HG02678 (cell line): ENCODE measurements at regions not wholly inside any gene's neighbourhood (a gene's known extent, or its start where the extent isn't known, plus 50 kb on each side); places are given as distances from the start of the nearest gene placed in this dataset.

ENCODE experiments used
- ATAC-seq: cut with Tn5 transposase; IDR thresholded peaks from one replicate; pipeline ENCODE4 v1.9.1; 2021; ENCODE audit warnings: mild to moderate bottlenecking, moderate library complexity; ENCODE audit not compliant: unreplicated experiment

DNA sequence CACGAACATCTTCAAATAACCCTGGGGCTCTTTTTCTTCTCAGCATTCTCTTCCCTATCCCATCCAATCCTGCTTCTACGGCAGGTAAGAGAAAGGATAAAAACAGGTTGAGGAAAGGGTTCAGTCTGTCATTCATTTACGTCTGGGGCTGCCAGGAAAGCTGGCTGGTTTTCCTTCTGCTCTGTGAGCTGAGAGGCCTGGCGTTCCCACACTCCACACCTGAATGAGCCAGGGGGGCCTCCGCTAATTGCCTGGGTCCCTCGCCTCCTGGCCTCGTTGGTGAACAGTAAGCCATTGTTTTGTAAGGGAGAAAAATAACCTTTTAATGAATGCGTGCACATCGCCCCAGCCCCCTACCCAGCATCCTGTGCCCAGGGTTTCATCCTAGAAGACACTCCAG lies 70.8 kb upstream of the SIM2 start:
- ATAC-seq: no peak

DNA sequence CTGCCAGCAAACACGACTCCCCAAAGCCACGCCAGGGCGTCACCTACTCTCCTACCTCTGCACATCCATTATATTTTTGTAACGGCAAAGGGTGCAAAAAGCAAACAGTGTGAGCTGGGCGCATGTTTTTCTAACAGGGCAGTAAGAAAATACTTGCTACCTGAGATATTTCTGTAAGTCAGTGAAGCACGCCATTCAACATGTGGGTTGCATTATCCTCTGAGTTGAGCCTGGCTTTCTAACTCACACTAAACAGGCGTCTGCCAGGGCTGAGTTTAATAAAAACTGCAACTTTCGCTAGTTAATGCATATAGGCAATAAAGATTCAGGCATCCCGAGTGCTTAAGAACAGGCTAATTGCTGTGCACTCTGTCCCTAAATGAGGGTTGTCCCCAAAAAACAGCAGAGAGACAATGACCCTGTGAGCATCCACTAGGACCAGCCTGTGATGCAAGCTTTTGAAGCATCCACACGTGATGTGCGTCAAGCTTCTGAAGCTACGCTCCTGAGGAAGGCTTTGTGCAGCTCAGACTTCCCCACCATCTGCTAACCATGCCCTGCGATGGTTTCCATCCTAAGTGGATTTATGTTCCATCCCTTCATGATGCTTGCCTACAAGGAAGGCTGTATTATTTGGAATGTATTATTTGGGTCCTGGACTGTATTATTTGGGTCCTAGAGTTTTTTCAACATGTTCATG lies 70.0 kb upstream of the SIM2 start:
- ATAC-seq: no peak

DNA sequence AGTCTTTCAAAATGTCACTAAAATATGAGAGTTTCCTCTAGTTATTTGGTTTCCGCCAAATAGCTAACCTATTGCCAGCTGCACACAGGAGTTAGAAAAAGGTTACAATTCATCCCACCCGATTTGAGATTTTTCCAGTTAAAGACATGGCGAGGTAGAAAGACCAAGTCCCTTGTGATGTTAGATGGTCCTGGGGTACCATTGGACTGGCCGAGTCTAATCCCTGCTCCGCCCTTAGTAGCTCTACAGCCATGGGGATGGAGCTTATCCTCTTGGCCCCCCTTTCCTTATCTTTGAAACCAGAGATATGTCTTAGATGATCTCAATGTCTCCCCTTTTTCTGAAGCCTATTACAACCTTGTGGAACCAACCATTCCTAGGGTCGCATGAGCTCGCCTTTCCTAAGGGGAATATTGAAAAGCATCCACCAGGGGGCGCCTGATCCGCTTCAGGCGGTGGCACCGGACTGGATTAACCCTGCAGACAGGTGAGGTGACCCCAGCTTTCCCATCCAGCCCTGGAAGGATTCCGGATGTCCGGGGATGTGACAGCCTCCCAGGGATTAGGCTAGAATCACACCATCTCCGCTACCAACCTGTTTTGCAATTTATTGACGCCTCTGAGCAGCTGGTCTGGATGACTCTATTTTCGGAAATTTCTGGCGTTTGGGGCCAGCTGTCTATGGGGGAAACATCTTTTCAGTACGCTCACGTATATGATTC lies 68.3 kb upstream of the SIM2 start:
- no peak for ATAC-seq

DNA sequence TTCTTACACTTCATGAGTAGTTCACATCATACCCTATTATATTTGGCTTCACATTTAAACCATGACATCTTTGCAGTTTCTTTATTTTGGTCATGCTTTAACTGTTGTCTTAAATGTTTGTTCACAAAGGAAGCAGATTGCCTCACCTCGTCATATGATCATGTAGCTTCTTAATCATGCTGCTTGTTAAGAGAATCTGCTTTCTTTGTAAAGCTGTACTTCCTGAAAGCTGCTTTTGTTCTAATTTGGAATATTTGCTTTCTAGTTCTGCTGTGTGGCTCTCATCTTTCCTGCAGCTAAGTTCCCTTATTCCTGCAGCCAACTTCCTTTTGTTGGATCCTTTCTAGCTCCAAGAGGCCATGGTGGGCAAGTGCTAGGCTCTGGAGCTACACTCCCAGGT lies 62.9 kb upstream of the SIM2 start:
- no peak for ATAC-seq

DNA sequence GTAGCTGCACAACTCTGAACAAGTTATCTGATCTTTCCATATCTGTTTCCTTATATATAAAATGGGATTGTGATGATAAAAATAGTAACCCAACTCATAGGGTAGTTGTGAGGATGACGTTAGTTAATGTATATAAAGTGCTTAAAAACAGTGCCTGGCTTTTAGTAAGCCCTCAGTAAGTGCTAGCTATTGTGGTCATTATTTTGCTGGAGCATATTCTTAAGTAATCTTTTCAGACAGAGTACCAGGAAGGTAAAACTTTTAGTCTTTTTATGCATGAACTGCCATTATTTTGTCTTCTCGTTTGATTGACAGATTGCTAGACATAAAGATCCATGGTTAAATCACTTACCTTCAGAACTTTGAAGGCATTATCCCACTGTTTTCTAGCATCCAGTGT lies 62.5 kb upstream of the SIM2 start:
- ATAC-seq: no peak

DNA sequence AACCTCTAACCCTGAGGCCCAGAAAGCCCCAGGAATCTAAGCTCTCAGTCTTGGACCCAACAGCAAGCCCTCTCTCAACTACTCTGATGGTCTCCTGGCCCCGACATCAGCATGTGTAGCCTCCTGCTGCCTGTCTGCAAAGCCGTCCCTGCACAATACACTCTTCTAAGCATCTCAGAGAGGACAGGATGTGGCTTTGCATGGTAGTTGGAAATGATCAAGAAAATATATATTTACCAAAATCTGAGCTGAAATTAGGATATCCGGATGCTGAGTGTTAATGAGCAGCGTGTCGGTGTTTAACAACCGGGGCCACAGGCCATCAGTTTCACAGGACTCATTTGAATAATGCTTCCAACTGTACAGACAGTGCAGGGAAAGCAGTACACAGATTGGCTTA lies 59.1 kb upstream of the SIM2 start:
- ATAC-seq: no peak

DNA sequence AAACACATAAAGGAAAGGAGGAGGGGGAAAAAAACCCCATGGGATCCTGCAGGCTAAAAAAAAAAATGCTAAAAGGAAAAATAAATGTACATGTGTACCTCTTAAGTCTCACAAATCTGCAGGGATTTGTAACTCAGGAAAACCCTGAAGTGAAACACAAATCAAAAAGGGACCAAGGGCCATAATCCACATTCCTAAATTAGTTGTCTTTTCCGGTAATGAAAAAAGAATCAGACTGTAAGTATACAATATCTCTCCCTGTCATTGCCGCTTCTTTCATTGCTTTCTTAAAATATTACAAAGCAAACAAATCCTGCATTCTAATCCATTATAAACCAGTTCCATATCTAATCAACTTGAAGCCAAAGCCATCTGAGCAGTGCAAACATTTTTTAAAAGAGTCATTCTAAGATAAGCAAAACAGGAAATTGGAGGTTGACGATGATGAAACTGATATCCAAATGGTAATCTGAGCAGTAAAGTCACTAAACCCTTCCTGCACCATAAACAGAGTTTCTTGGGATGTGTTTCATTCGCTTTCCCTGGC lies 58.7 kb upstream of the SIM2 start:
- ATAC-seq: no peak

DNA sequence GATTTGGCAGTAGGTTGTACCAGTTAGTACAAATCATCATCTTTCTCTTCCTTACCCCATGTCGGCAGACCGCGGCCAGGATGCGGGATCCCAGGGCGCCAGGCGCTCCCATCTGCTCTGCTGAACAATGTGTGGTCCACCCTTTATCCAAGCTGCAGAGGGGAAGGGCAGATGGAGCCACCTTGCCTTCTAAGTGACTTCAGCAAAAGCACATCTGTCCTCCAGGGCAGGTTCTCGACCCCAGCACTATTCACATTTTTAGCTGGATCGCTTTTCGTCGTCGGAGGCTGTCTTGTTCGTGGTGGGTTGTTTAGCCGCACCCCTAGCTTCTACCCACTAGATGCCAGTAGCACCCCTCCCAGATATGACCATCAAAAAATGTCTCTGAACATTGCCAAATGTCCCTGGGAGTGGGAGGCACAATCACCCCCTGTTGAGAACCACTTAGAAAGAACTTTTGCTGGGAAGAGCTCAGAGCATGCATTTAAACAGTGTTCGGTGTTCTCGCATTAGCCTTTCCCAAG lies 58.1 kb upstream of the SIM2 start:
- no peak for ATAC-seq

DNA sequence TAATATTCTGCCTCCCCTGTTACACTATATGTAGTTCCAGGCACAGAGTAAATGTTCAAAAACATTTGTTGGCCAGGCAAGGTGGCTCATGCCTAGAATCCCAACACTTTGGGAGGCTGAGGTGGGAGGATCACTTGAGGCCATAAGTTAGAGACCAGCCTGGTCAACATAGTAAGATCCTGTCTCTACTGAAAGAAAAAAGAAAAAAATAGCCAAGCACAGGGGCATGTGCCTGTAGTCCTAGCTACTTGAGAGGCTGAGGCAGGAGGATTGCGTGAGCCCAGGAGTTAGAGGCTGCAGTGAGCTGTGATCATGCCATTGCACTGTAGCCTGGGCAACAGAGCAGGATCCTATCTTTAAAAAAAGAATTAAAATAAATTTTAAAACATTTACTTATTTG lies 57.6 kb upstream of the SIM2 start:
- no peak for ATAC-seq

DNA sequence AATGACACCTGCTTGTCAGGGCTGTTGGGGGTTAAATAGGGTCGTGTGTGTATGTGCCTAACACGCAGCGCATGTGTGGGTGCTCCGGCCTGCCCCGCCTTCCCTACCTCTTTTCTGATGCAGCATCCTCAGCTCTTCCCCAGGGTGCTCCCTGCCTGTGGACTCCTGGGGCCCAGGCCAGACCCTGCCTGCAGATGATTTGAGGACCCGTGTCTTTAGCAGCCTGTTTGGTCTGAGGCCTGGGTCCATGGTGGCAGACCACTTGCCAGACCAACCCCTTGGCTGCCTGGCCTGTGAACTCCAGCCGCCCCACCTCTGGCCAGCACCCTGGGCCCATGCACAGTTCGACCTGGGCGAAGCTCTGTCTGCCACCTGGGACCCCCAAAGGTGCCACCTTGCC lies 57.0 kb upstream of the SIM2 start:
- ATAC-seq: no peak

DNA sequence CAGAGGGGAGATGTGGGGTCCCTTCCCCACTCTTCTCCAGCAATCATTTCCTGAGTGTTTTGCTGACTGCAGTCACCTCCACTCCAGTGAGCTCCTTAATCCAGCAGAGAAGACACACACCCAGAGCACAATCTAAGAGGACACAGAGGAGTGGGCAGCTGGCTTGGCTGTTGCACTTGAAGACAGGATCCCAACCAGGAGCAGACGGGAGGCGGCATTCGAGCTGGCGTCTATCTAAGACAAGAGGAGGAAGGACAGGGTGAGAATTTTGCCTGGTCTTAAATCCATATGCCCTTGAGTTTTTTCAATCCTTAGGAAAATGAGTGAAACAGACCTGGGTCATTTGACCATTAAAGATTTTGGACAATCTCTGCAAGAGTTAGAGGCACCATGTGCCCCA lies 56.1 kb upstream of the SIM2 start:
- no peak for ATAC-seq

DNA sequence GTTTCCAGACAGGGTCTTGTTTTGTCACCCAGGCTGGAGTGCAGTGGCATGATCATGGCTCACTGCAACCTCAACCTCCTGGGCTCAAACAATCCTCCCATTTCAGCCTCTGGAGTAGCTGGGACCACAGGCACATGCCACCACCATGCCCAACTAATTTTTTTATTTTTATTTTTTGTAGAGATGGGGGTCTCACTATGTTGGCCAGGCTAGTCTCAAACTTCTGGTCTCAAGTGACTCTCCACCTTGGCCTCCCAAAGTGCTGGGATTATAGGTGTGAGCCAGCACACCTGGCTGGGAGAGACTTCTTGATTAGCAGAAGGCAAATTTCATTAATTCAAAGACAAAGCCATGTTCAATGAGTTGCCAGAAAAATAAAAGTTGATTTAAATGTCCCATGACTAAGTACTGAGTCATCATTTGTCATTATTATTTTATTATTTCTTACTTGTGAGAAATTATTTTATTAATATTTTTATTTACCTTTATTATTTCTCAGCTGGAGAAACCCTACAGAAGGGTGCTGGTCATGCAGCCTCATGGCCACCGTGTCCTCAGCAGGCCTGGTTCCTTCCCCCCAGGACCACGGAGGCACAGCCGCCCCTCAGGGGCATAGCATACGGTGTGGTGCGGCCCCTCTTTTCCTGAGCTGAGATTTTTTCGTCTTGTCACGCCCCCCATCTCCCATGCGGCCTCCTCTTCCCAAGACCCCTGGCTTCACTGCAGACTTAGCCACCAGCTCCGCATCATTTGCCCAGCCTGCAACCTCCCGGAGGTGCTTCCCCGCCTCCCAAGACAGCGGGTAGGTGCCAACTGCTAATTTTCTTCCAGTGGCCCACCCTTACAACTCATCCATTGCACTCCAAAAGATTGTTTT lies 55.3 kb upstream of the SIM2 start:
- ATAC-seq: no peak

DNA sequence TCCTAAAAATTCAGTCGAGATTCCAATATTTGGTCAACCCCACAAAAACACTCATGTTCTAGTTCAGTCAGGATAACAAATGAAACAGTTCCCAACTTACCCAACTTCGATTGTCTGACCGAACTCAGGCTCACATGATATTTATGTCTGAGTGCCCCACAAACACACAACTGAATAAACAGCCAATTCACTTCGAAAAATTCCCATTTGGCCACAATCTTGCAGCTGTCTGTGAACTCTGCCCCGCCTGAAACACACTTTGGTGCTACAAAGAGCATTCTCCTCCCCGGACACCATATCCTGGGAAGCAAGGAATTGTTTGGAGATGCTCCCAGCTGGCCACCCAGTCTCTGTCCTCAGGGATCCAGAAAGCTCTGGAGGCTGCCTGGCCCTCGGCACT lies 52.9 kb upstream of the SIM2 start:
- ATAC-seq: no peak

DNA sequence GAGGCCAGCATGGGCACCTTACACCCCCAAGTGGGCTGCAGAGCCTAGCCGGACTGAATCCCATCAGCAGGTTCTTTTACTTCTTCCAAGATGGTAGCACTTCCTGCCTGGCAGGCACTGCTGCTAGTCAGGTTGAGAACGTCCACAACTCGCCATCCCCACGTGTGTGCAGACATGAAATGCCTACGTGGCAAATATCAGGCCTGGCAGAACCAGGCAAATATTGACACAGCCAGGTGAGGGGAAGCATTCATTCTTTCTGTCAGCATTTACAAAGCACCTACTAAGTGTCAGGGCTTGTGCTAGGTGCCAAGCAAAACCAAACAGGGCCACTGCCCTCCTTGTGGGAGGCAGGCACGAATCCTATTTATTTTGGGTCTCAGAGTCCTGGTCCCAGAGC lies 52.3 kb upstream of the SIM2 start:
- no peak for ATAC-seq

DNA sequence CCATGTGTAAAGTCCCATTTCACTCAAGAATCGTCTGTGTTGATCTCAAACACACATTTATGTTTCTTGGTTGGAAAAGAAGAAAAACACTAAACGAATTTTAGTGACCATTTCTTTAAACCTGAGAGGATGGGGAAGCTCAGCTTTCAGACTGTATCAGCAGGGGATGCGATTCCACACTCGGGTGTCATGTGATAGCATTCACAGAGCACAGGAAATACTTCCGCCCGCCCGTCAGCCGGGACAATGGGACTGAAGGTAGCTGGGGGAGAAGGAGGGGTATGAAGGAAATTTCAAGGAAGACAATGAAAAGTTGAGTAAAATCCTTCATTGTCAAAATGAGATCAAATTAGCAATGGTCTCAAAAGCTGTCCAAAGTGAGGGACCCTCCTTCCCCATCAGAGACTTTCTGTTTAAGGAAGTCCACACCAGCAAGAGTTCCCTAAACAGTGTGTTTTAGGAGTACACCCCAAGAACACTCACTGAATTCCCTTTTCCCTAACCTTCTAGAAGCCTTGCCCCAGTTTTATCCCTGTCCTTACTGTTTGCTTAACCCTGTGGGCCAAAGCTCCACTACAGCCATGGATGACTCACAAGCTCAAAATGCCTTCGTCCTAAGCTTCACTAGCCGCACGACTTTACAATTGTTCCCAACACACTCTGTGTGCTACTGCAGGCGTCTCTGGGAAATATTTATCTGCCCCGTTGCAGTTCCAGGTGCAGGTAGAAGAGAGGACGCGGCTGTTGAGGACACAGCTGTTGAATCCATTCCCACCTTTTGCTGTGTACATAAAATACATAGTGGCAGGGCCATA lies 51.4 kb upstream of the SIM2 start:
- no peak for ATAC-seq
